Endodermal cell (in vitro differentiated cells): ENCODE measurements at regions not wholly inside any gene's neighbourhood (a gene's known extent, or its start where the extent isn't known, plus 50 kb on each side); places are given as distances from the start of the nearest gene placed in this dataset.
A peak's percentile ranks its signal among the peaks of the same experiment; 100 is the strongest.

Source experiments
- DNase-seq: peaks from one replicate; pipeline ENCODE4 v3.0.0-alpha.2; 2017
- H3K27ac ChIP-seq: 2 replicates; pipeline ENCODE4 v1.5.1; 2013; ENCODE audit warnings: mild to moderate bottlenecking, low read depth, low read length, moderate library complexity
- H3K27me3 ChIP-seq: 2 replicates; pipeline ENCODE4 v1.6.1; 2013; ENCODE audit warnings: mild to moderate bottlenecking, low read length, moderate library complexity; ENCODE audit not compliant: insufficient read depth, control insufficient read depth, poor library complexity, severe bottlenecking
- H3K36me3 ChIP-seq: 2 replicates; pipeline ENCODE4 v1.7.0; 2013; ENCODE audit warnings: mild to moderate bottlenecking, low read length, moderate library complexity; ENCODE audit not compliant: control insufficient read depth, insufficient read depth
- H3K4me1 ChIP-seq: one replicate; pipeline ENCODE4 v1.7.0; 2013; ENCODE audit warnings: low read length; ENCODE audit not compliant: control insufficient read depth, insufficient read depth
- H3K4me3 ChIP-seq: 2 replicates; pipeline ENCODE4 v1.5.1; 2013; ENCODE audit warnings: mild to moderate bottlenecking, low read length, moderate library complexity
- H3K9ac ChIP-seq: 2 replicates; pipeline ENCODE4 v1.6.1; 2013; ENCODE audit warnings: mild to moderate bottlenecking, low read length, moderate library complexity; ENCODE audit not compliant: poor library complexity, severe bottlenecking; ENCODE audit errors: extremely low read depth
- H3K9me3 ChIP-seq: 2 replicates; pipeline ENCODE4 v1.6.1; 2013; ENCODE audit warnings: mild to moderate bottlenecking, low read length, moderate library complexity; ENCODE audit not compliant: control insufficient read depth
- H3K27ac Mint-ChIP-seq: 2 replicates; pipeline ENCODE4 v1.8.0; 2020; ENCODE audit warnings: mixed read lengths
- H3K27me3 Mint-ChIP-seq: 2 replicates; pipeline ENCODE4 v1.8.0; 2021; ENCODE audit warnings: mild to moderate bottlenecking, mixed read lengths; ENCODE audit not compliant: insufficient read depth
- H3K36me3 Mint-ChIP-seq: 2 replicates; pipeline ENCODE4 v1.8.0; 2020; ENCODE audit warnings: low read depth, mixed read lengths
- H3K4me1 Mint-ChIP-seq: 2 replicates; pipeline ENCODE4 v1.8.0; 2020; ENCODE audit warnings: mixed read lengths
- H3K4me3 Mint-ChIP-seq: 2 replicates; pipeline ENCODE4 v1.8.0; 2020; ENCODE audit warnings: mild to moderate bottlenecking, moderate library complexity, mixed read lengths
- H3K9me3 Mint-ChIP-seq: 2 replicates; pipeline ENCODE4 v1.8.0; 2020; ENCODE audit warnings: mild to moderate bottlenecking, mixed read lengths
- CTCF ChIP-seq: fragments of 200-600 bp; sonication (generic); conservative IDR thresholded peaks from 2 replicates; pipeline ENCODE4 v1.5.0; 2021; ENCODE audit warnings: antibody characterized with exemption, mild to moderate bottlenecking
- WGBS, 2 experiments: methylation state at CpG; one replicate each; pipeline versions ENCODE4 v1.1.5 to v1.1.7; 2013; ENCODE audit warnings: missing lambda C conversion rate in 2 of 2, mixed read lengths in 1 of 2; ENCODE audit not compliant: insufficient coverage in 1 of 2, insufficient read length in 1 of 2; 5-methylcytosine and 5-hydroxymethylcytosine counted together

- Mint-ChIP-seq H3K9me3 (no peaks in the 10 kb centered on the region), H3K36me3 (peaks cover 47% of the 10 kb centered on the region), H3K4me3 (no peak overlapping the region), H3K4me1 (peaks cover 42% of the 10 kb centered on the region), H3K27ac (no peak overlapping the region), H3K27me3 (no peaks in the 10 kb centered on the region)
- TF ChIP-seq CTCF, result no peak
- Histone ChIP-seq H3K27ac (no peak overlapping the region), H3K9me3 (no peaks in the 10 kb centered on the region), H3K4me1 (peaks cover 18% of the 10 kb centered on the region), H3K9ac (no peak overlapping the region), H3K36me3 (no peaks in the 10 kb centered on the region), H3K27me3 (no peaks in the 10 kb centered on the region), H3K4me3 (no peak overlapping the region)
- WGBS, 2 experiments, result 95% methylated on average over 3 to 4 of the region's 4 CpGs
- no peak for DNase-seq
These were observed 336.9 kb downstream of the CD83 start for GRCh38 chr6:14454473-14454775.

GRCh38 chr6:14455427-14455826 is 337.9 kb downstream of the CD83 start:
- peaks cover 32% of the 10 kb centered on the region for H3K4me1 Mint-ChIP-seq
- no peaks in the 10 kb centered on the region for H3K9me3 Mint-ChIP-seq
- Histone ChIP-seq H3K9me3 (no peaks in the 10 kb centered on the region), H3K9ac (no peak overlapping the region), H3K36me3 (no peaks in the 10 kb centered on the region), H3K27ac (no peak overlapping the region), H3K4me3 (peak overlapping the region; percentile 53), H3K4me1 (peaks cover 15% of the 10 kb centered on the region), H3K27me3 (no peaks in the 10 kb centered on the region)
- peak overlapping the region; percentile 23 for H3K4me3 Mint-ChIP-seq
- H3K27me3 Mint-ChIP-seq, result no peaks in the 10 kb centered on the region
- peak overlapping the region; percentile 90 for H3K27ac Mint-ChIP-seq
- TF ChIP-seq CTCF, result no peak
- peaks cover 46% of the 10 kb centered on the region for H3K36me3 Mint-ChIP-seq
- DNase-seq, result no peak
- WGBS, 2 experiments, result 92% methylated on average over 2 to 3 of the region's 3 CpGs

DNA sequence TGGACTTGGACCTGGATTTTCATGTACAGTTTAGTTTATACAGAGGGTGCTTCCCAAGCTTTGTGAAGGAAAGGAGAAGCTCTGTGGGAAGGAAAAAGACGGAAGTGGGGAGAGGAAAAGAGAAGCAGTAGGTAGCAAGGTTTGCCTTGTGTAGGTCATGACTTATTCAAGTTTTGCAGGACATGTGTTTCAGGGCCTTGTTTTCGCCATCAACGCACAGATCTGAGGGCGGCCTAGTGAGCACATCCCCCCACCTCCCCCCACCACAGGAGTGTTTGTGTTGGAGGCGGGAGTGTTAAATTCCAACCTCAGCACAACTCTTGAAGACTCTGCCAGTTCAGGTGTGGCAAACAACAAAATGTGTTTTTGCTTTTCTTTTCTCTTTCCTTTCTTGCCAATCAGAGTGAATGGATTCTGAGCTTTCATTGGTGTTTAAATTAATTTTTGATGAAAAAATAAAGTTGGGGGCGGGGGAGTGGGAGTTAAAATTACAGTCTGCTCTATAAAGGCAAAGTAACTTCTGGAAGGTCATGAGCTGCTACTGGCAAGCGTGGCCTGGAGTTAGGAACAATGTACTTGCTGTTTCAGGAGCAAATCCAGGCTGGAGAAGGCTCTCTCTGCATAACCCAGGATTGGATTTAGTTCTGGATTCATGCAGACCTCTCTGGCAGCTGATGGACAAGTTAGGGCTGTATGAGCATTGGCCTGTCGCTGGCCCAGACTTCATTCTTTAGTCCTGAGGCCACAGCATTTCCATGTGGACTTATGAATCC is 338.5 kb downstream of the CD83 start:
- peak; percentile 88 for DNase-seq
- Mint-ChIP-seq H3K4me3 (peak overlapping the region; percentile 23), H3K9me3 (peaks cover 2% of the 10 kb centered on the region), H3K4me1 (peaks cover 27% of the 10 kb centered on the region), H3K27me3 (no peaks in the 10 kb centered on the region), H3K27ac (peak overlapping the region; percentile 90), H3K36me3 (peaks cover 47% of the 10 kb centered on the region)
- Histone ChIP-seq H3K4me3 (peak overlapping the region; percentile 53), H3K36me3 (no peaks in the 10 kb centered on the region), H3K9ac (no peak overlapping the region), H3K4me1 (peaks cover 15% of the 10 kb centered on the region), H3K27me3 (no peaks in the 10 kb centered on the region), H3K27ac (no peak overlapping the region), H3K9me3 (no peaks in the 10 kb centered on the region)
- TF ChIP-seq CTCF, result no peak
- WGBS, 2 experiments, result 70 to 86% methylated on average over 1 to 6 of the region's 8 CpGs
